Transverse colon (tissue), 4 donors: ENCODE measurements at regions not wholly inside any gene's neighbourhood (a gene's known extent, or its start where the extent isn't known, plus 50 kb on each side); places are given as distances from the start of the nearest gene placed in this dataset.

Source experiments
- CTCF ChIP-seq, 5 experiments: fragments of 200-600 bp in 3 of 5; fragments of 450-650 bp in 2 of 5; sonication (generic) in 3 of 5; IDR thresholded peaks; 1 replicate in 2 of 5; 2 replicates in 3 of 5; pipeline ENCODE4 v1.5.1; 2016 to 2017; ENCODE audit warnings: antibody characterized with exemption in 5 of 5, inconsistent platforms in 3 of 5, mild to moderate bottlenecking in 2 of 5, moderate library complexity in 1 of 5
- POLR2A ChIP-seq: fragments of 450-650 bp; IDR thresholded peaks from one replicate; pipeline ENCODE4 v1.6.1; 2016; ENCODE audit warnings: antibody characterized with exemption, mild to moderate bottlenecking, moderate library complexity
- POLR2AphosphoS5 ChIP-seq, 3 donors: sonication (generic); formaldehyde crosslinking; IDR thresholded peaks; one replicate each; pipeline ENCODE4 v1.6.1; 2016; ENCODE audit warnings: antibody characterized with exemption in 3 of 3

GRCh38 chr1:25028907-25029599, 99.0 kb upstream of the RUNX3 start:
- TF ChIP-seq CTCF (IDR thresholded peaks at IDR 0.05) (no peak), POLR2AphosphoS5 (IDR thresholded peaks at IDR 0.05) (no peak), POLR2A (no peak)
